SIG-M5 (cell line): ENCODE measurements at regions not wholly inside any gene's neighbourhood (a gene's known extent, or its start where the extent isn't known, plus 50 kb on each side); places are given as distances from the start of the nearest gene placed in this dataset.

Experiments used
- DNase-seq: peaks from one replicate; lab custom pipeline; 2025; lab: John Stamatoyannopoulos, UW

GRCh38 chr14:86513564-86513963 is 983.6 kb downstream of the FLRT2 start:
- no peak for DNase-seq

- DNase-seq = no peak
Observed at GRCh38 chr14:86513056-86513455, 983.1 kb downstream of the FLRT2 start.

- no peak for DNase-seq
Observed at GRCh38 chr14:86510491-86510890, 980.5 kb downstream of the FLRT2 start.

GRCh38 chr14:86505808-86506207 is 975.9 kb downstream of the FLRT2 start:
- DNase-seq = no peak

- no peak for DNase-seq
Observed at GRCh38 chr14:86501611-86502010, 971.7 kb downstream of the FLRT2 start.

GRCh38 chr14:86491743-86492142 is 961.8 kb downstream of the FLRT2 start:
- no peak for DNase-seq

GRCh38 chr14:86481104-86481503 is 951.2 kb downstream of the FLRT2 start:
- DNase-seq = no peak

- DNase-seq = no peak
Observed at GRCh38 chr14:86464341-86464740, 934.4 kb downstream of the FLRT2 start.

GRCh38 chr14:86462193-86462753 is 932.3 kb downstream of the FLRT2 start:
- no peak for DNase-seq

- DNase-seq = no peak
Observed at GRCh38 chr14:86457481-86458135, 927.7 kb downstream of the FLRT2 start.

- DNase-seq = no peak
Observed at GRCh38 chr14:86450085-86450484, 920.1 kb downstream of the FLRT2 start.

- DNase-seq = no peak
Observed at GRCh38 chr14:86442135-86442534, 912.2 kb downstream of the FLRT2 start.

- no peak for DNase-seq
Observed at GRCh38 chr14:86430853-86431252, 900.9 kb downstream of the FLRT2 start.

GRCh38 chr14:86423214-86423613 is 893.3 kb downstream of the FLRT2 start:
- no peak for DNase-seq

- DNase-seq = no peak
Observed at GRCh38 chr14:86420131-86420530, 890.2 kb downstream of the FLRT2 start.

GRCh38 chr14:86414146-86414545 is 884.2 kb downstream of the FLRT2 start:
- DNase-seq = no peak

- no peak for DNase-seq
Observed at GRCh38 chr14:86404989-86405649, 875.2 kb downstream of the FLRT2 start.

GRCh38 chr14:86404425-86404824 is 874.5 kb downstream of the FLRT2 start:
- DNase-seq = no peak

- DNase-seq = no peak
Observed at GRCh38 chr14:86402545-86402944, 872.6 kb downstream of the FLRT2 start.

GRCh38 chr14:86391085-86391484 is 861.1 kb downstream of the FLRT2 start:
- no peak for DNase-seq

GRCh38 chr14:86388216-86388615 is 858.3 kb downstream of the FLRT2 start:
- no peak for DNase-seq

GRCh38 chr14:86373886-86374285 is 843.9 kb downstream of the FLRT2 start:
- no peak for DNase-seq

- no peak for DNase-seq
Observed at GRCh38 chr14:86372402-86372801, 842.5 kb downstream of the FLRT2 start.

GRCh38 chr14:86364634-86365033 is 834.7 kb downstream of the FLRT2 start:
- no peak for DNase-seq
